Cardiac fibroblast (primary cell): ENCODE measurements at regions not wholly inside any gene's neighbourhood (a gene's known extent, or its start where the extent isn't known, plus 50 kb on each side); places are given as distances from the start of the nearest gene placed in this dataset.

Source experiments
- DNase-seq, 2 donors: peaks; one replicate each; pipeline versions ENCODE4 v3.0.0 to v3.0.0-alpha.2; 2010; ENCODE audit warnings: low read depth in 2 of 2
- H3K4me3 ChIP-seq, 2 donors: replicated peaks in 1 of 2; 1 replicate in 1 of 2; 2 replicates in 1 of 2; pipeline ENCODE4 v1.5.1; 2011; ENCODE audit warnings: low read depth in 2 of 2, low read length in 2 of 2, mild to moderate bottlenecking in 2 of 2, moderate library complexity in 1 of 2
- TF ChIP-seq, protein P1 (sequence below): IDR thresholded peaks from one replicate; pipeline ENCODE4 v1.5.1; 2011; ENCODE audit warnings: low read depth, mild to moderate bottlenecking, low read length, inconsistent platforms

DNA sequence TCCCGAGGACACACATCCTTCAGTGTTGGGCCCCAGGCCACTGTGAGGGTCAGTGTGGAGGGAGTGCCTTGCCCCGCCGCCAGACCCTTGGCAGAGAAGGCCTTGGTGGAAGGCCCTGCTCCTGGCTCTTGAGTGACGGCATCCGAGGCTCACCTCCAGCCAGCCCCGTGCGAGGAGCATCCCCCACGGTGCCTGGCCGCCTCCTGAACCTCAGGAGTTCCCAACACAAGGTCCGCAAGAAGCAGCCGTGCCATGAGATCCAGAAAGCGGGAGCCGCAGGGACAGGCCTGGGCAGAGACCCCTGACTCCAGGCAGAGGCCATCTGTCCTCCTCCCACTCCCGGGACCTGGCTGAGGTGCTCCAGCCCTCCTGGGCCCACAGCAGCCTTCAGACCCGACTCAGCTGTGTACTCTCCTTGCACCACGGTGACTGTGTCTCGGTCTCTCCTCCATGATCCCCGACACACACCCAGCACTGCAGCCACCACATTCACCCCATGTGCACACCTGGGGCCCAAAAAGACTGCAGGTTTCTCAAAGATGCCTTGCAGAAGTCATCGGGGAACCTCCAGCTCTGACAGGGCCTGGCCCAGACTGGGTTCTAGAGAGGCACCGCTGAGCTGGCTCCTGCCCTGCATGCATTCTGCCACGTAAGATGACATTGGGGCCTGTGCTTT lies 870.2 kb downstream of the BRD1 start:
- TF ChIP-seq, protein P1, sequence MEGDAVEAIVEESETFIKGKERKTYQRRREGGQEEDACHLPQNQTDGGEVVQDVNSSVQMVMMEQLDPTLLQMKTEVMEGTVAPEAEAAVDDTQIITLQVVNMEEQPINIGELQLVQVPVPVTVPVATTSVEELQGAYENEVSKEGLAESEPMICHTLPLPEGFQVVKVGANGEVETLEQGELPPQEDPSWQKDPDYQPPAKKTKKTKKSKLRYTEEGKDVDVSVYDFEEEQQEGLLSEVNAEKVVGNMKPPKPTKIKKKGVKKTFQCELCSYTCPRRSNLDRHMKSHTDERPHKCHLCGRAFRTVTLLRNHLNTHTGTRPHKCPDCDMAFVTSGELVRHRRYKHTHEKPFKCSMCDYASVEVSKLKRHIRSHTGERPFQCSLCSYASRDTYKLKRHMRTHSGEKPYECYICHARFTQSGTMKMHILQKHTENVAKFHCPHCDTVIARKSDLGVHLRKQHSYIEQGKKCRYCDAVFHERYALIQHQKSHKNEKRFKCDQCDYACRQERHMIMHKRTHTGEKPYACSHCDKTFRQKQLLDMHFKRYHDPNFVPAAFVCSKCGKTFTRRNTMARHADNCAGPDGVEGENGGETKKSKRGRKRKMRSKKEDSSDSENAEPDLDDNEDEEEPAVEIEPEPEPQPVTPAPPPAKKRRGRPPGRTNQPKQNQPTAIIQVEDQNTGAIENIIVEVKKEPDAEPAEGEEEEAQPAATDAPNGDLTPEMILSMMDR, result no peak
- no peak for DNase-seq
- no peak overlapping the region for H3K4me3 ChIP-seq

DNA sequence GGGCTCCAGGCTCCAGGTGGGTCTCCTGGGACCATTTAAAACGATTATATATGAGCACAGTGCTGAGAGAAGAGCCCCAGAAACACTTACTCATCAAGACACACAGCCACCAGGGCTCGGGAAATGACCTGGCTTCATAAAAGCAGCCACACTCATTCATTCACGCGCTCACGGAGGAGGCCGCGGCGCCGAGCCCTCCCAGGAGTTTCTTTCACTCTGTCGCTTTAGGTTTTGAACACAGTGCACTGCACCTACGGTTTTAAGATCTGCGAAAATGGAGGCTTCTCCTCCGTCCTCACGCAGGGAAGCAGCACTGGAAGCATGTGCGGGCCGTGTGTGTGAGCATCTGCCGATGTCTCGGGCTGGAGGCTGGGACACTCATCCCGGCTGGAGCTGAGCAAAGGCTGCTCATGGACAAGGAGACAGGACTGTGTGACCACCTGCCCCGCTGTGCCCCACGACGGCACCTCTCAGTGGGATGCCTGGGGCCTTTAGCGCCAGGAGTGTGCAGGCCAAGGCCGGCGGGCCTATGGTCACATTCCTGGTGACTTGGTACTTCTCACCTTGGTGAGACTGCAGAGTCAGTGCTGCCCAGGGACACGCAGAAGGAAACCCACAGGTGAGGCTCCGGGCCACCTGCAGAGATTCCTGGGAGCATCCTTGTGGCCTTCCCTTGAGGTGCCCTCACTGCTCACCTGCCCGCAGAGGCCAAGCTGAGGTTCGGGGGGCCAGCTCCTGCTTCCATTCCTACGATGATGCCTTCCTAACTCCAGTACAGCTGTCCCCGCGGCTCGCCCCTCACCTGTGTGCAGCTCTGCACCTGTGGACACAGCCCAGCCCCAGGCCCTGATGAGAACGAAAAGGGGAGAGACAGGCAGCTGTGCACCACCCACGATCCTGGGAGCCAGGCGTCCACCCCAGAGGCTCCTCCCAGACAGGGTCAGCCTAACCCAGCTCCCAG lies 872.0 kb downstream of the BRD1 start:
- no peak for DNase-seq
- TF ChIP-seq, protein P1, result no peak
- H3K4me3 ChIP-seq, result no peak overlapping the region

DNA sequence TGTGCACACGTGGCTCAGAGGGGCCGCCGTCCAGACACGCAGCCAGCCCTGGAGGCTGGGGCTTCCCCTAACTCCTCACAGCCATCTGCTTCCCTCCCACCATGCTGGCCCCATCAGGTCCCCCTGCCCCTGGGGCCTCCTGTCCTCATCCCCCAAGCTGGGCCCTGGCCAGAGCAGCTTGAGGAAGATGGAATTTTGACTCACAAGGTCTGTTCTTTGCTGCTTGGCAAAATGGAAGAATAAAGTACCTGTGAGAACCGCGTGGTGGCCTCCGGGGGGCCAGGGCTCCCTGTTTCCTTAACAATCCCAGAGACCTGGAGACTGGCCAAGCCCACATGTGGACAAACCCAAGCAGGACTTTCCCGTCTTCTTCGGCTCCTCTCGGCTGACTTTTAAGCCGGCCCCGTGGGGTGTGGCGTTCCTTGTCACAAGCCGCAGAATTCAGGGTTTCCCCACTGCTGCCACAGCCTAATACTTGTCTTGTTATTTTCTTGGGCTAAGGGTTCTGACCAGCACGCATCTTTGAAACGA lies 872.8 kb downstream of the BRD1 start:
- TF ChIP-seq, protein P1, result no peak
- no peak for DNase-seq
- H3K4me3 ChIP-seq, result no peak overlapping the region

DNA sequence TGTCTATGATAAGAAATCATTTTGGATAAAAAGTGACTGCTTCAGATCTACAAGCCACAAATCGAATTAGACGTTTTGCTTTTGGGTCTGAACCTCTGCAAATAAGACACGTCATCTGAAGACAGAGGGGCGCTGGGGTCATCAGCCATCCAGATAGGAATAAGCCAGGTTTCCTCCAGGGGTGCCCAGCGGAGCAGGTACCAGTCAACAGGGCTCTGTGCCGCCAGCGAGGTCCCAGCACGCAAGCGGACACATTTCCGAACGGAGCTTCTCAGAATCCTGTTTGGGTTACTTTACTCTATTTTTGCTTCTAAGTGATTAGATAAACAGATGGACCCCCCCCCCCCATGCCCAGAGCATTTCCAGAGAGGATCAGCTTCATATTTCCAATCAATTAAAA lies 873.8 kb downstream of the BRD1 start:
- TF ChIP-seq, protein P1, result no peak
- no peak for DNase-seq
- no peak overlapping the region for H3K4me3 ChIP-seq

DNA sequence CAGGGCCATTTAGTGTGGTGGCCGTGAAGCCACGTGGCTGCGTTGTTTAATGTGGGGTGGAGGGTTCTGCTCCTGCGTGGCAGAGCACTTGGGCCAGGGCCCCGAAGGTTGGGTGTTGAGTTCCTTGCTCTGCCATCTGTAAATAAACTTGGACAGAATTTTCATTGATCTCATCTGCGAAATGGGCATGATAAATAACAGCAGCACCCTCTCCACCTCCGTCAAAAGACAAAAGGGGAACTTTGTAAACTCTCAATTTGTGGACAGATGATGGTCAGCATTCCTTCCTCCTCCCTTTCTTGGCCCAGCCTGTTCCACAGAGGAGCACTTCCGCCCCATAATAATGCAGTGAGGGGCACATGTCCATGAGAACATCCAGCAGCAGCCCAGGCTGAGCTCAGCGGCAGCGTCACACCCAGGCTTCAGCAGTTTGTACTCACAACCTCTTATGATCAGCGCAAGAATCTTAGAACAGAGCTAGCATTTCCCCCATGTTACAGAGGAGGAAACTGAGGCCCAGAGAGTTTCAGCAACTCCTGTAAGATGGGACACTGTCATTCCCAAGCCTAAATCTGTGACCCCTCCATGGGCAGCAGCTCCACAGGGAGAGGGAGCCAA lies 874.5 kb downstream of the BRD1 start:
- DNase-seq, result no peak
- H3K4me3 ChIP-seq, result no peak overlapping the region
- TF ChIP-seq, protein P1, result no peak

DNA sequence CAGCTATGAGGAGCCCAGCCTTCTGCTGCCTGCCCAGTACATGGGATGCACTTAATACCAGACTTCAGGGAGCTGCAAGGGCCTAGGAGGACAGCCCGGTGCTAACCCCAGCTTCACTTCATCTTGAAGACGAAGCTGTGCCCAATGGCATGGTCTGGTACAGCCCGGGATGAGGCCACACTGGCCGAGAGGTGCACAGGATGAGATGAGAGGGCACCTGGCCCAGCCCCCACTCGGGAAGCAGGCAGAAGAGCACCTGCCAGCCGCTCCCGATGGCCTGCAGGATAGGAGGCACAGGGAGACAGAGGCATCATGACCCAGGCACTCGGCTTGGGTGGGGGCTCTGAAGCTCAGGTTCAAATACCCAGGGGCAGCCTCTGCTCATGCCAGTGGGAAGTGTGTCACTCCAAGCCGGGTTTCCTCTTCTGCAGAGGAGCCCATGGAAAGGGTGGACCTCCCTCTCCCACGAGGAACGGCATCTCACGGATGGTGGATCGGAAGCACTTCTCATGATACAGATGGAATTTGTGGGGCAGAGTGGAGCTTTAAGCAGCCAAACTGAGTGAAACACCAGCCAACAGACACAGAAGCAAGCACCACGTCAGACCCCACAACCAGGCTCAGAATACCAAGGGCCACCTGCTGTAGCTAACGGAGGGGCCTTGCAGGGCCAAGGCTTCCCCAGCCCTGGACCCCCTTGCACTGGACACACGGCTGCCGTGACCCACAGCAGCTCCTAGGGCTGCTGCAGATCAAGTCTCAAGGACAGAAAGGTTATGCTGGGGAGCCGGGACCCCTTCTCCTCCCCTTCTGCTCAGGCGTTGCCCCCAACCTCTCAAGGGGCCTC lies 875.2 kb downstream of the BRD1 start:
- no peak overlapping the region for H3K4me3 ChIP-seq
- TF ChIP-seq, protein P1, result no peak
- no peak for DNase-seq
